Activated CD8-positive, alpha-beta T cell treated with anti-CD3 and anti-CD28 coated beads for 36 hours (primary cell): ENCODE measurements at regions not wholly inside any gene's neighbourhood (a gene's known extent, or its start where the extent isn't known, plus 50 kb on each side); places are given as distances from the start of the nearest gene placed in this dataset.

Experiments
- ATAC-seq: fragments of 200-7000 bp; cut with Tn5 transposase; one replicate; pipeline ENCODE4 v1.10.0; 2021; ENCODE audit warnings: mild to moderate bottlenecking, moderate library complexity
- CTCF ChIA-PET: fragments of 350-600 bp; sonication (Branson Sonifier 250); formaldehyde crosslinking; loops from one replicate; lab custom pipeline; 2021; ENCODE audit warnings: antibody characterized with exemption; lab: Charles Lee
- POLR2A ChIA-PET: fragments of 350-600 bp; sonication (Branson Sonifier 250); formaldehyde crosslinking; loops from one replicate; lab custom pipeline; 2021; ENCODE audit warnings: antibody characterized with exemption; lab: Charles Lee
- DNase-seq: peaks from one replicate; pipeline ENCODE4 v3.0.0-alpha.2; 2020
- H3K27ac Mint-ChIP-seq: one replicate; pipeline ENCODE4 v1.8.0; 2021; ENCODE audit warnings: mild to moderate bottlenecking, mixed read lengths
- H3K27me3 Mint-ChIP-seq: one replicate; pipeline ENCODE4 v1.8.0; 2021; ENCODE audit warnings: mixed read lengths
- H3K36me3 Mint-ChIP-seq: one replicate; pipeline ENCODE4 v1.8.0; 2021; ENCODE audit warnings: low read depth, mixed read lengths
- H3K4me1 Mint-ChIP-seq: one replicate; pipeline ENCODE4 v1.8.0; 2021; ENCODE audit warnings: low read depth, mixed read lengths
- H3K4me3 Mint-ChIP-seq: one replicate; pipeline ENCODE4 v1.8.0; 2021; ENCODE audit warnings: mild to moderate bottlenecking, moderate library complexity, mixed read lengths
- H3K9me3 Mint-ChIP-seq: one replicate; pipeline ENCODE4 v1.8.0; 2021; ENCODE audit warnings: mixed read lengths
- CTCF ChIP-seq: fragments of 200-600 bp; IDR thresholded peaks from one replicate; pipeline ENCODE4 v1.8.0; 2022; ENCODE audit warnings: antibody characterized with exemption, mild to moderate bottlenecking
- intact Hi-C: fragments of 100-400 bp; cut with micrococcal nuclease; formaldehyde crosslinking; loops from one replicate; pipeline ENCODE4 v1.10.0; 2022

GRCh38 chr13:79011179-79011578 is 352.2 kb upstream of the OBI1 start:
- no peak for DNase-seq
- CTCF ChIA-PET: no interaction called here
- POLR2A ChIA-PET: interaction anchor here (1.0 kb wide), 1 partner anchor 10 kb away, joined by 3 read pairs; no protein-coding TSS in a partner anchor
- no peak for TF ChIP-seq CTCF
- intact Hi-C loops: no loop called here
- Mint-ChIP-seq H3K27ac (no peak overlapping the region), H3K36me3 (no peaks in the 10 kb centered on the region), H3K9me3 (peaks cover 2% of the 10 kb centered on the region), H3K4me1 (no peaks in the 10 kb centered on the region), H3K4me3 (no peak overlapping the region), H3K27me3 (peaks cover 8% of the 10 kb centered on the region)
- ATAC-seq: no peak

GRCh38 chr13:79003989-79004898 is 345.3 kb upstream of the OBI1 start:
- intact Hi-C loops: no loop called here
- ChIA-PET CTCF (interaction anchor here (0.9 kb wide), 1 partner anchor 14 kb away, joined by 3 read pairs; no protein-coding TSS in a partner anchor), POLR2A (no interaction called here)
- no peak for ATAC-seq
- TF ChIP-seq CTCF: no peak
- H3K27me3 Mint-ChIP-seq: peaks cover 6% of the 10 kb centered on the region
- no peaks in the 10 kb centered on the region for H3K36me3 Mint-ChIP-seq
- no peak overlapping the region for H3K4me3 Mint-ChIP-seq
- no peak for DNase-seq
- H3K4me1 Mint-ChIP-seq: no peaks in the 10 kb centered on the region
- no peak overlapping the region for H3K27ac Mint-ChIP-seq
- no peaks in the 10 kb centered on the region for H3K9me3 Mint-ChIP-seq

GRCh38 chr13:78999494-78999893 is 340.5 kb upstream of the OBI1 start:
- CTCF ChIA-PET: interaction anchor here (1.4 kb wide), 1 partner anchor 26 kb away, joined by 3 read pairs; no protein-coding TSS in a partner anchor

DNA sequence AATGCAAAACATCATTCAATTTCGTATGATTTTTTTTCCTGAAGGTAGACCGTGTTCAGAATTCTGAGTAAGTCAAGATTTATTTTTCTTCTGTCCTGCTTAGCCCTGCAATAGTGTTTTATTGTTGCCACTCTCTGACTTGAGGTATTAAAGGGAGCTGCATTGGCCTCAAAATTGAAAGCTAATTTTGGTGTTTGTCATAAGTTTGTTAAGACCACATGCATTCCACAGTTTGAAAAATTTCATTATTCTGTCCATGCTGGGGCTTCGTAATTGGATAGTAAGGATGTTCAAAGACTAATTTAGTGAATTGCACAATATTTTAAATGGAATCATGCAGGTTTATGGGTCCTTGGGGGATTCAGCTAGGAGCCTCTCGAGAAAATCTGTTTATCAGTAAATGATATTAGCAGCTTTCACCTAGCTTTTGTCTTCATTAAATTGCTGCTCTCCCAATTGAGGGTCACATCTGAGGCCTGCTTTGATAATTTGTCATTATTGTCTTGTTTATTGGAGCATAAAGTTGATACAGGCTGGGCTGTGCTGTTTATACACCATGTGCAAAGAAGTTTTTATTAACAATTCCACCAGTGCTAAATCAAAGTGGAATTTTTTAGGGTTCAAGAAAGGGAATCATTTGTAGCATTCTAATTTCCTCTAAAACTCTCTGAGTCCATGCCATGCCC is 339.8 kb upstream of the OBI1 start:
- CTCF ChIA-PET: interaction anchor here (1.0 to 1.4 kb wide), 2 partner anchors 20 to 26 kb away, joined by 3 read pairs; no protein-coding TSS in a partner anchor
- no peak for DNase-seq
- no peak for TF ChIP-seq CTCF
- H3K9me3 Mint-ChIP-seq: no peaks in the 10 kb centered on the region
- no peak overlapping the region for H3K27ac Mint-ChIP-seq
- POLR2A ChIA-PET: no interaction called here
- H3K27me3 Mint-ChIP-seq: peaks cover 8% of the 10 kb centered on the region
- H3K36me3 Mint-ChIP-seq: no peaks in the 10 kb centered on the region
- ATAC-seq: no peak
- intact Hi-C loops: no loop called here
- H3K4me3 Mint-ChIP-seq: no peak overlapping the region
- no peaks in the 10 kb centered on the region for H3K4me1 Mint-ChIP-seq

More at GRCh38 chr13:78999494-78999893, 340.5 kb upstream of the OBI1 start:
- POLR2A ChIA-PET: no interaction called here
- intact Hi-C loops: no loop called here
- Mint-ChIP-seq H3K4me3 (no peak overlapping the region), H3K27me3 (peaks cover 6% of the 10 kb centered on the region), H3K4me1 (no peaks in the 10 kb centered on the region), H3K9me3 (no peaks in the 10 kb centered on the region), H3K36me3 (no peaks in the 10 kb centered on the region), H3K27ac (no peak overlapping the region)
- no peak for TF ChIP-seq CTCF
- ATAC-seq (no peak), DNase-seq (no peak)
